B cell (primary cell): ENCODE measurements at regions not wholly inside any gene's neighbourhood (a gene's known extent, or its start where the extent isn't known, plus 50 kb on each side); places are given as distances from the start of the nearest gene placed in this dataset.

Source experiments
- ATAC-seq: fragments of 200-7000 bp; cut with Tn5 transposase; one replicate; pipeline ENCODE4 v1.10.0; 2021; ENCODE audit warnings: low read depth, mild to moderate bottlenecking, moderate number of reproducible peaks, moderate library complexity
- CTCF ChIA-PET: fragments of 350-600 bp; sonication (Branson Sonifier 250); formaldehyde crosslinking; loops from one replicate; lab custom pipeline; 2021; ENCODE audit warnings: antibody characterized with exemption, inconsistent platforms; lab: Charles Lee
- POLR2A ChIA-PET: fragments of 350-600 bp; sonication (Branson Sonifier 250); formaldehyde crosslinking; loops from one replicate; lab custom pipeline; 2021; ENCODE audit warnings: antibody characterized with exemption; lab: Charles Lee
- DNase-seq: peaks from one replicate; pipeline ENCODE4 v3.0.0; 2013
- H2AFZ ChIP-seq: 2 replicates; pipeline ENCODE4 v1.6.1; 2012; ENCODE audit warnings: mild to moderate bottlenecking, low read depth, low read length; ENCODE audit not compliant: insufficient read depth, poor library complexity, severe bottlenecking
- H3K27ac ChIP-seq, 2 donors: 1 replicate in 1 of 2; 2 replicates in 1 of 2; pipeline ENCODE4 v1.5.1; 2012 to 2013; ENCODE audit warnings: low read length in 2 of 2, mild to moderate bottlenecking in 2 of 2, moderate library complexity in 1 of 2
- H3K27me3 ChIP-seq, 4 experiments: fragments of 200-600 bp in 1 of 4; sonication (generic) in 1 of 4; replicated peaks in 1 of 4; 1 replicate in 2 of 4; 2 replicates in 2 of 4; pipeline versions ENCODE4 v1.6.1 to v1.7.0; 2013 to 2016; ENCODE audit warnings: low read length in 3 of 4, mild to moderate bottlenecking in 2 of 4, mixed read lengths in 1 of 4, moderate library complexity in 1 of 4; ENCODE audit not compliant: insufficient read depth in 4 of 4, control insufficient read depth in 3 of 4; ENCODE audit errors: control extremely low read depth in 1 of 4
- H3K36me3 ChIP-seq, 2 experiments: replicated peaks in 1 of 2; 1 replicate in 1 of 2; 2 replicates in 1 of 2; pipeline versions ENCODE4 v1.6.1 to v1.7.1; 2013; ENCODE audit warnings: low read length in 1 of 2; ENCODE audit not compliant: insufficient read depth in 2 of 2, control insufficient read depth in 1 of 2; ENCODE audit errors: control extremely low read depth in 1 of 2, extremely low read depth in 1 of 2
- H3K4me1 ChIP-seq, 2 donors: fragments of 200-600 bp in 1 of 2; sonication (generic) in 1 of 2; 1 replicate in 1 of 2; 2 replicates in 1 of 2; pipeline versions ENCODE4 v1.5.1 to v1.6.1; 2013 to 2017; ENCODE audit warnings: low read length in 2 of 2; ENCODE audit not compliant: control insufficient read depth in 2 of 2, insufficient read depth in 2 of 2
- H3K4me2 ChIP-seq: replicated peaks from 2 replicates; pipeline ENCODE3; 2012; ENCODE audit warnings: mild to moderate bottlenecking, low read depth, low read length; ENCODE audit not compliant: poor library complexity, severe bottlenecking
- H3K4me3 ChIP-seq, 5 experiments: fragments of 200-600 bp in 1 of 5; sonication (generic) in 1 of 5; 1 replicate in 3 of 5; 2 replicates in 2 of 5; pipeline versions ENCODE4 v1.5.1 to v1.7.0; 2011 to 2016; ENCODE audit warnings: low read length in 4 of 5, mild to moderate bottlenecking in 4 of 5, low read depth in 2 of 5, control low read depth in 1 of 5, moderate library complexity in 1 of 5; ENCODE audit not compliant: insufficient read depth in 1 of 5; ENCODE audit errors: control extremely low read depth in 1 of 5, extremely low read depth in 1 of 5
- H3K79me2 ChIP-seq: fragments of 200-600 bp; sonication (generic); one replicate; pipeline ENCODE4 v1.6.0; 2016; ENCODE audit warnings: low read length; ENCODE audit not compliant: control insufficient read depth, insufficient read depth
- H3K9ac ChIP-seq: fragments of 200-600 bp; sonication (generic); 2 replicates; pipeline ENCODE4 v1.6.1; 2017; ENCODE audit warnings: mild to moderate bottlenecking, low read length, moderate library complexity
- H3K9me3 ChIP-seq, 3 donors: one replicate each; pipeline versions ENCODE4 v1.6.1 to v1.7.1; 2013; ENCODE audit warnings: low read length in 2 of 3; ENCODE audit not compliant: control insufficient read depth in 2 of 3, insufficient read depth in 1 of 3; ENCODE audit errors: control extremely low read depth in 1 of 3
- H4K20me1 ChIP-seq: 2 replicates; pipeline ENCODE4 v1.6.0; 2012; ENCODE audit warnings: mild to moderate bottlenecking, low read length; ENCODE audit not compliant: insufficient read depth, control insufficient read depth, poor library complexity, severe bottlenecking
- H3K27ac Mint-ChIP-seq: one replicate; pipeline ENCODE4 v1.8.0; 2021; ENCODE audit warnings: mixed read lengths
- H3K27me3 Mint-ChIP-seq: one replicate; pipeline ENCODE4 v1.8.0; 2021; ENCODE audit warnings: mixed read lengths
- H3K4me1 Mint-ChIP-seq: one replicate; pipeline ENCODE4 v1.8.0; 2021; ENCODE audit warnings: mixed read lengths
- H3K4me3 Mint-ChIP-seq: one replicate; pipeline ENCODE4 v1.8.0; 2021; ENCODE audit warnings: mixed read lengths
- H3K9me3 Mint-ChIP-seq: one replicate; pipeline ENCODE4 v1.8.0; 2022; ENCODE audit warnings: mixed read lengths; ENCODE audit not compliant: insufficient read depth
- CTCF ChIP-seq: fragments of 200-600 bp; IDR thresholded peaks from one replicate; pipeline ENCODE4 v1.8.0; 2022; ENCODE audit warnings: antibody characterized with exemption, mild to moderate bottlenecking
- EZH2 ChIP-seq: IDR thresholded peaks from 2 replicates; pipeline ENCODE4 v1.6.1; 2012; ENCODE audit warnings: borderline replicate concordance, low read depth, mild to moderate bottlenecking, moderate library complexity, low read length; ENCODE audit not compliant: insufficient read depth, poor library complexity, severe bottlenecking
- WGBS: methylation state at CpG from one replicate; pipeline ENCODE4 v1.1.5; 2013; ENCODE audit warnings: missing lambda C conversion rate; ENCODE audit not compliant: insufficient coverage; 5-methylcytosine and 5-hydroxymethylcytosine counted together
- intact Hi-C: fragments of 100-400 bp; cut with micrococcal nuclease; formaldehyde crosslinking; loops from one replicate; pipeline ENCODE4 v1.10.0; 2022

GRCh38 chr3:87448558-87448957 is 172.2 kb upstream of the POU1F1 start:
- no peaks in the 10 kb centered on the region for H3K79me2 ChIP-seq
- Mint-ChIP-seq H3K9me3 (peaks cover 3% of the 10 kb centered on the region), H3K27me3 (no peaks in the 10 kb centered on the region), H3K27ac (no peak overlapping the region), H3K4me3 (no peak overlapping the region), H3K4me1 (no peaks in the 10 kb centered on the region)
- H4K20me1 ChIP-seq, result no peaks in the 10 kb centered on the region
- intact Hi-C loops, result no loop called here
- no peak for DNase-seq
- POLR2A ChIA-PET, result no interaction called here
- ATAC-seq, result no peak
- TF ChIP-seq EZH2 (no peak), CTCF (no peak)
- H3K27me3 ChIP-seq, result no peaks in the 10 kb centered on the region
- H2AFZ ChIP-seq, result no peak overlapping the region
- no peak overlapping the region for H3K4me2 ChIP-seq
- H3K4me3 ChIP-seq, result no peak overlapping the region
- H3K36me3 ChIP-seq, result no peaks in the 10 kb centered on the region
- peaks cover 0 to 9% (median 0%) of the 10 kb centered on the region in 3 donors for H3K9me3 ChIP-seq
- H3K4me1 ChIP-seq, result no peaks in the 10 kb centered on the region
- H3K9ac ChIP-seq, result no peak overlapping the region
- CTCF ChIA-PET, result no interaction called here
- H3K27ac ChIP-seq, result no peak overlapping the region

- WGBS, result 61% methylated on average over 4 of the region's 5 CpGs
- ATAC-seq, result no peak
- intact Hi-C loops, result no loop called here
- no peaks in the 10 kb centered on the region for H4K20me1 ChIP-seq
- H3K27me3 ChIP-seq, result no peaks in the 10 kb centered on the region
- peaks cover 0 to 9% (median 0%) of the 10 kb centered on the region in 3 donors for H3K9me3 ChIP-seq
- no peak for TF ChIP-seq CTCF
- TF ChIP-seq EZH2, result no peak
- ChIA-PET CTCF (no interaction called here), POLR2A (no interaction called here)
- Mint-ChIP-seq H3K4me1 (no peaks in the 10 kb centered on the region), H3K27me3 (no peaks in the 10 kb centered on the region), H3K9me3 (peaks cover 3% of the 10 kb centered on the region), H3K4me3 (no peak overlapping the region), H3K27ac (no peak overlapping the region)
- no peak overlapping the region for H3K27ac ChIP-seq
- no peaks in the 10 kb centered on the region for H3K79me2 ChIP-seq
- no peak overlapping the region for H3K4me2 ChIP-seq
- H3K36me3 ChIP-seq, result no peaks in the 10 kb centered on the region
- no peak overlapping the region for H3K9ac ChIP-seq
- no peaks in the 10 kb centered on the region for H3K4me1 ChIP-seq
- H3K4me3 ChIP-seq, result no peak overlapping the region
- DNase-seq, result no peak
- no peak overlapping the region for H2AFZ ChIP-seq
Observed at GRCh38 chr3:87446849-87447387, 170.5 kb upstream of the POU1F1 start.
